ENCODE measurements at regions not wholly inside any gene's neighbourhood (a gene's known extent, or its start where the extent isn't known, plus 50 kb on each side); places are given as distances from the start of the nearest gene placed in this dataset.
"Not testable (repeated sequence)": the region's sequence is repeated elsewhere in the genome, so short reads cannot be mapped to it uniquely, and the experiment has no call there.

- DNase-seq, result not testable (repeated sequence)
Observed at GRCh38 chr6:60663199-60663598, 1622.8 kb downstream of the KHDRBS2 start.

- no peak for DNase-seq
Observed at GRCh38 chr6:60643870-60644269, 1642.2 kb downstream of the KHDRBS2 start.

- not testable (repeated sequence) for DNase-seq
Observed at GRCh38 chr6:60639185-60639584, 1646.8 kb downstream of the KHDRBS2 start.
